D721Med (cell line): ENCODE measurements at regions not wholly inside any gene's neighbourhood (a gene's known extent, or its start where the extent isn't known, plus 50 kb on each side); places are given as distances from the start of the nearest gene placed in this dataset.

ENCODE experiments used
- DNase-seq: peaks from one replicate; pipeline ENCODE4 v3.0.0; 2011; ENCODE audit warnings: low spot score; ENCODE audit not compliant: insufficient read length
- FAIRE-seq: peaks from 2 replicates; lab custom pipeline; 2011; peaks lifted over from hg19 to GRCh38; lab: Jason Lieb, UNC
- TF ChIP-seq, protein P1 (sequence below): IDR thresholded peaks from 2 replicates; pipeline ENCODE4 v1.5.1; 2012; ENCODE audit warnings: mild to moderate bottlenecking, control low read depth; ENCODE audit not compliant: insufficient read depth; ENCODE audit errors: missing control alignments

DNA sequence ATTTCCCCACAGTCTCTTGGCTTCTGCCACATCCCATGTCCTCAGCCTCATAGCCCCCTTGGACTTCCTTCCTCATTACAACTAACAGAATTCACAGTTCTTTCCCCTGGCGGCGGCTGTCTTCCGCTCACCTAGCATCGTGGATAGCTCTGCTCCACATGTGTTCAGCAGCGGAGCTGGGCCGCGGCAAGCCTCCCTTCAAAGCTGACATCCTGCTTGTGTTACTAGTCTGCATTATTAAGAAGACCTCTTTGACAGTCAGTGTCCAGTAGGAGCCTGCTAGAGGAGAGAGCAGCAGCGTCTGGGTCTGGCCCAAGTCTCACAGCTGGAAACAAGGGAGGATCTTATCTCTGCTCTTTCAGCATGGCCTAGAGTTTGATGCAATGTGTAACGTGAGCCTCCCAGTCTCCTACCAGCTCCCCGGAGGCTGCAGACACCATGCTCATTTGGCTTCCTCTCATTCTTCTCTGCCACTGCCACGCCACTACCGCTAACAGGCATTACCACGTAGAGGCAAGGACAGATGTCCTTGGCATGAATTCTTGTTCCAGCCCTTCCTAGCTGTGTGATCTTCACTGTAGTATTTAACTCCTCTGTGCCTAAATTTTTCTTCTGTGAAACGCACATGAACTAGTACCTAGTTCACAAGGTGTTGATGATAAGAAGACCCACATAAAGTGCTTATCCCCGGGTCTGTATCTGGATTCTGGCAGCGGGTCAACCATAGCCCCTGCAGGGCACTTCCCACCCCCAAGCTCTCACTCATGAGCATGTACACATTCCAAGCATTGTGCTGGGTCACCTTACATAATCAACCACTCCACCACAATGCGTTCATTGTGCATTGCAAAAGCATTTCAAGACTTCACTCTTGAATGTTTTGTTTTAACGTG lies 107.1 kb upstream of the BACH2 start:
- FAIRE-seq (no peak), DNase-seq (no peak)
- TF ChIP-seq, protein P1, sequence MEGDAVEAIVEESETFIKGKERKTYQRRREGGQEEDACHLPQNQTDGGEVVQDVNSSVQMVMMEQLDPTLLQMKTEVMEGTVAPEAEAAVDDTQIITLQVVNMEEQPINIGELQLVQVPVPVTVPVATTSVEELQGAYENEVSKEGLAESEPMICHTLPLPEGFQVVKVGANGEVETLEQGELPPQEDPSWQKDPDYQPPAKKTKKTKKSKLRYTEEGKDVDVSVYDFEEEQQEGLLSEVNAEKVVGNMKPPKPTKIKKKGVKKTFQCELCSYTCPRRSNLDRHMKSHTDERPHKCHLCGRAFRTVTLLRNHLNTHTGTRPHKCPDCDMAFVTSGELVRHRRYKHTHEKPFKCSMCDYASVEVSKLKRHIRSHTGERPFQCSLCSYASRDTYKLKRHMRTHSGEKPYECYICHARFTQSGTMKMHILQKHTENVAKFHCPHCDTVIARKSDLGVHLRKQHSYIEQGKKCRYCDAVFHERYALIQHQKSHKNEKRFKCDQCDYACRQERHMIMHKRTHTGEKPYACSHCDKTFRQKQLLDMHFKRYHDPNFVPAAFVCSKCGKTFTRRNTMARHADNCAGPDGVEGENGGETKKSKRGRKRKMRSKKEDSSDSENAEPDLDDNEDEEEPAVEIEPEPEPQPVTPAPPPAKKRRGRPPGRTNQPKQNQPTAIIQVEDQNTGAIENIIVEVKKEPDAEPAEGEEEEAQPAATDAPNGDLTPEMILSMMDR: no peak

DNA sequence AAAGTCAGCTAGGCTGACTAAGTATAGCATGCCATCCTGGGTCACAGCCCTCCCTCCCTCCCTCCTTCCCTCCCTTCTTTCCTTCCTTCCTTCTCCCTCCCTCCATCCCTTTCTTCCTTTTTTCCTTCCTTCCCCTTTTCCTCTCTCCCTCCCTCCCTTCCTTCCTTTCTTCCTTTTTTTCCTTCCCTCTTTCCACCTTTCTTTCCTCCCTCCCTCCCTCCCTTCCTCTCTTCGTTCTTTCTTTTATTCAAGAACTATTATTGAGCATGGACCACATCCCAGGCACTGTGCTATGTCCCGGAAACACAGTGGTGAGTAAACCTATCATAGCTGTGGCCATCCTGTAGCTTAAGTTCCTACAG lies 106.2 kb upstream of the BACH2 start:
- FAIRE-seq (no peak), DNase-seq (no peak)
- TF ChIP-seq, protein P1: no peak

DNA sequence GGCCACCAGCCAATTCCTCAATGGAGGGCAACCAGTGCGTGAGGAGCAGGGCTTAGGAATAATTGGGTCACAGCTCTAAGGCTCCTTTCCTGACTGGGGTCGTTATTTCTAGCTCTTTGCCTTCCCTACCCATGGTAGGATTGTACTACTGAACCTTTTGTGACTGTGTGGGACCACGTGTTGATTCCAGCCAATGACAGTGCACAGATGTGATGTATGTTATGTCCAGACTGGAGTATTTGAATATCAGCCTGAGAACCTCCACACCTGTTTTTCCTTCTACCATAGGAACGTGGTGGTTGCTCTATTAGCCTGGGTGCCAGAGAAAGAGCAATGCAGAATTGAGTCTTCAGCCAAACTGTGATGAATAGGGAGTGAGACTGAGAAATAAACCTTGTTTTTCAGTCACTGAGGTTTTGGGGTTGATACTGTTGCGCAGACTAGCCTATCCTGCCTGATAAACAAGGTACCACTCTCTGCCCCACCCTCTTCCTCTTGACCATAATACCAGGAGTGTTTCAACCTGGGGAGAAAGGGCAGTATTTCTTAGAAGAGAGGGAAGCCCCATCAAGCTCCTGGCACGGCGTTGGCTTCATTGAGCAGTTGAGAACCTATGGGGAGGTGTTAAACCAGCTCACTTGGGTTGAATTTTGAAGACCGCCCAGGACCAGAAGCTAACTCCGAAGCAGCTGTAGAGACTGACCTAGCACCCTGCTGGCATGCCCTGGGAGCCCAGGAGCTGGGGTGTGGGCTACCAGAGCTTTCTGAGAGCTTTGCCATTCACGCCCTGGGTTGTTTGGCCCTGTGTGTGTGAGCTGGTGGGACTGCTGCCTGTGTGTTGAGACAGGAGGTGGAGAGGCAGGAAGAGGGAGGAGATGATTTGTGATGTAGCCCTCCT lies 105.5 kb upstream of the BACH2 start:
- DNase-seq (no peak), FAIRE-seq (no peak)
- TF ChIP-seq, protein P1: no peak

DNA sequence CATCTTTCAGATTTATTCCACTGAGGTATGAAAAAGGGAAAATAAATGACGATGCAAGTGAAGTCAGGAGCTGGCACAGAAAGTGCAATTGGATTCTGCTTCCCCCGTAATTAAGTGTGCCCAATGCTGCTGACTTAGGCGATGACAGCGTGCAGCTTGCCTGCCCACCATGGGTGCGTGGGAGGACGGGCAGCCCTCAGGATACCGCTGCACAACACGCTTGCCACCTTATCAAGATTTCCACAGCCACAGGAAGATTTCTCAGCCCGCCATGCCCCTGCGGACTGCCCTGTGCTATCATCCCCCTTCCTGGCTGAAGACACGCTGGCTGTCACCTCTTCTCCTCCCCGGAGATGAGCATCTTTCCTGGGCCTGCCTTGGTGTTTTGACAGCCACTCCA lies 103.3 kb upstream of the BACH2 start:
- TF ChIP-seq, protein P1: no peak
- FAIRE-seq (no peak), DNase-seq (no peak)

DNA sequence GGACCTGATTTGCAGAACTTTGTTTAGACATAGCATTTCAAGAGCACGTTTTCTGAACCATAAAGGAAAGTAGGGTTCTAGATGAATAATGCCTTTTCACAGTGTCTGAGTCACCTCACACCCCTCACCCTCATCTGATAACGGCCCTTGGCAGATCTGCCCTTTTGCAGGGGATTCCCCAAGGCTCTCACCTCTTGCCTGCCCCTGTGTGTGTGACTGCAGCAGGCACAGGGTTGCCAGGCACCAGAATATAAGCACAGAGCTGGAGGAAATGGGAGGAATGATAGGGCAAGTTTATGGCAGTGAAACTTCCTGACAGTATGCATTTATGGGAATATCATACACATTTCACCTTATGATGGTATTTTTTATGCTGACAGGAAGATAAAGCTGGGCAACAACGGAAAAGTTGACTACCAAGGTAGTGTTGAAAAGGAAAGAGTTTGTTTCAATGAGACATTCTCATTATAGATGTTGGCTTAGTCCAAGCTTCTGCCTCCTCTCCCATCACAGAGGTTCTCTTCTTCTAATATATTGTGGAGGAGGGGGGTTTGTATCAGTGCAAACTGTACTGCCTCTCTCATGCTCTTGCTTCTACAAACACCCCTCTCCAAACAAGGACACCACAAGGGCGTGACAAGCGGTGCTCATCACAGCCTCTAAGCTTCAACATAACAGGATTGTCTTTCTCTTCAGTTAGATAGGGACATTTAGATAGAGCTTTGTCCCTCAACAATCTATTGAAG lies 101.5 kb upstream of the BACH2 start:
- TF ChIP-seq, protein P1: no peak
- FAIRE-seq: no peak
- no peak for DNase-seq

DNA sequence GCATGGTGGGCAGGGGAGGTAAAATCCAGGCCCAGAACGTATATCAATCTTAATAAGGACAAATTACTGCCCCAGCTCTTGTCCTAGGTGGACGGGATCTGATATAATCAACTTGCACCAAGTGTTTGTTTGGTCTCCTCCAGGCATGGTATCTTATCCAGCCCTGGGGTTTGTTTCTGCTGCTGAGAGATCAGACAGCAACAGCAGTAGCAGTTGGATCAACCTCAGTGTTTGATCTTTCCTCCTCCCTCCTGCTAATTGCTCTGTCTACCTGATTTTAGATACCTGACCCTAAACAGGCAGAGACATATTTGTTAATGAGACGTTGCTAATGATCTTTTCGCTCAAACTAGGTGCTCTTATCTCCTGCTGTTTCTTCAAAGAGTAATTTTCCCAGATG lies 100.4 kb upstream of the BACH2 start:
- FAIRE-seq (no peak), DNase-seq (no peak)
- TF ChIP-seq, protein P1: no peak
